ENCODE measurements at regions not wholly inside any gene's neighbourhood (a gene's known extent, or its start where the extent isn't known, plus 50 kb on each side); places are given as distances from the start of the nearest gene placed in this dataset.
"Not testable (repeated sequence)": the region's sequence is repeated elsewhere in the genome, so short reads cannot be mapped to it uniquely, and the experiment has no call there.

DNA sequence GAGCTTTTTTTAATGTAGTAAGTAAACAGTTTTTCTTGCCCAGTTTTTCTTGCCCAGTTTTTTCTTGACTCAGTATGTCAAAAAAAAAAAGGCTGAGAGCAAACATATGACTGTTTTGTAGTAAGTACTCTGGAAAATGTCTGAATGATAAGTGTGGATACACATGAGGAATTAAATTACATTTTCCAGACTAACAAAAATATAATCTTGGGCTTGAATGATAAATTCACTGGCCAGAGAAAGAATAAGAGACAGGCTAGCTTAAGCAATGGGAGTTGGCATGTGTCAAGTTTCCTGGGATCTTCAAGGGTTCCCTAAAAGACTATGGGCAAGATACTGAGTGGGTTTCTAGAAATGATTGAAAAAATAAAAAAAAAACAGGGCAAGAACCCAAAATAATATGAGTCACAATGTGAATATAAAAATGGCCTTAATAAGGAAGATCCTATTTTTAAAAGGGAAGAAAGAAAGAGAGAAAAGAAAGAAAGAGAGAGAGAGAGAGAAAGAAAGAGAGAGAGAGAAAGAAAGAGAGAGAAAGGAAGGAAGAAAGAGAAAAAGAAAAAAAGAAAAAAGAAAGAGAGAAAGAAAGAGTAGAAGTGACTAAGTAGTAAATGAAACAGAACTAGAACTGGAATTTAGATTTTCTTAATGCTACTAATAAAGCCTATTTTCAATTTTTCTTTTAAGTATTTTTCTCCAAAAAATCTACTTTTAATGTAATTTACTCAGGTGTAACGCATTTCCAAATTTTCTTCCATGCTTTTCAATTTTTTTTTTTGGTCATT lies 60.2 kb downstream of the TFPI2 start:
- no peak for DNase-seq

DNA sequence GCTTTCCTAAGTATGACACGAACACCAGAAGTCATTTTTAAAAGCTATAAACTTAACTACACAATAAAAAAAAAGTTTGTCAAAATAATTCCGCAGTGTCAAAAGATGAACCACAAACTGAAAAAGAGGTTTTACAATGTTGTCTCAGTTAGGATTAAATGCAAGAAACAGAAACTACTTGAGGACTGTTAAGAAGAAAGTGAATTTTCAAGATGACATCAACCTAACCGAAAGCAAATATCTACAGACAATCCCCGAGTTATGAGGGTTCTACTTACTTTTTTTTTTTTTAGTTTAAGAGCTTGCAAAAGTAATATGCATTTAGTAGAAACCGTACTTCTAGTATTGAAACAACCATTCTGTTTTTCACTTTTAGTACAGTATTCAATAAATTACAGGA lies 62.3 kb downstream of the TFPI2 start:
- DNase-seq, result no peak

DNA sequence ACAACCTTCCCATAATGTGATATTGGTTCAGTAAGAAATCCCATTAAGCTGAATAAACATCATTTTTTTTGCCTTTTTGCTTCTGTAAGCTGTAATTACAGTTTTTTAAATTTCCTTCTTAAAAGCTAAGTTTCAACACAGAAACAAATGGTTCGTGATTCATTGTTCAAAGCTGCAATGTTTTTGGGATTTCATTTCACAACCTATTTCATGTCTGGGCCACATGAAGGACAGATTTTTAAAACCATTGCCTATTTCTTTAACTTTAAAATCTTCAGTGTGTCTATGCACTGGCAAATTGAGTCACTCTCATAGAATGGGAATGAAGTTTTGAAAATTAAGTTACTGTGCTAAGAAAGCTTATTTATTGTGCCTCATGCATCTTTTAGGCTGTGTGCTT lies 66.9 kb downstream of the TFPI2 start:
- no peak for DNase-seq

DNA sequence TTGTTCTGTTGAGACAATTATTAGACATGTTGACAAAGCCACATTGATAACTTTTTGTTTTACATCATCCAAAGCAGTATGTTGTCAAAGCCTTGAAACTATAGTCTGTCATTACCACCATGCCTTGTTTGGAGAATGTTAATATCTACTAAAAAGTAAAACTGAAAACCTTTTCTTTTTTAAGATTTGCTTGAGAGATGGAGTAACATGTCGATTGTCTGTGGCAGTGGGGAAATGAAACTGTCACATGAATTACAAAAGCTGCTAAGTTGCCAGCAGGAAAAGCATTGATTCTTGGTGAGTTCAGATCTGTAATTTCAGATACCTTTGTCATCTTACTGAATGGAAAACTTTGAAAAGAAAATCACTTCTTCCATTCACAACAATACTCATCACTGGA lies 69.1 kb downstream of the TFPI2 start:
- DNase-seq, result no peak

DNA sequence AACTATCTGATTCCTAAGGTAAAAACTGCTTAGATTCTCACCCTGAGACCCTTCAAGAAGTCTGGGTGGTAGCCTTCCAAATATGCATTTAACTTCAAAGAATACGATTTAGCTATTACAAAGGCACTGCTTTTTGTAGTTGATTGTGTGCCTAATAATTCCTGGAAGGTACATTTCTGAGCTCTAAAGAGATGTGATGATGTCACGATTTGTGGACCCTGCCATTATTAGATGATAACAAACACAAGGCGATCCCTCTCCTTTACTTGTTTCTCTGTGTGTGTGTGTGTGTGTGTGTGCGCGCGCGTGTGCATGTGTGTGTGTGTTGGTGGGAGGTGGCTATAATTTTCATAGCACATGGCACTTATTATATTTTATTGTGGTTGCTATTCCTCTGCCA lies 70.9 kb downstream of the TFPI2 start:
- DNase-seq, result no peak

DNA sequence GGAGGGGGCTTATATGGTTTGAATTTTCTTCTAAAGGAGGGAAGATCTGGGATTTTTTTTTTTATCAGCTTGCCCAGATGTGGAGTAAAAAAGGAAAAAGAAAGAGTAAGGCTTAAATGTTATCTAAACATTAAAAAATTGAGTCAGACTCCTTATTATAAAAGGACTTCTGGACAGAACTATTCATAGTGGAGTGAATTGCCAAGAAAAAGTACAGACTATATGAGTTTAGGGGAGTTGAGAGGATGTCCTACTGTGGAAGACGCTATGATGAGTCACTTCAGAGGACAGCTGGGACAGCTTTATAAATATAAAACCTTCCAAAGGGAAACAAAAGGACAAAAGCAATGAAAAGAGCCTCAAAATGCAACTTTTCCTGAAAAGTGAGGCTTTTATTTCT lies 73.0 kb downstream of the TFPI2 start:
- DNase-seq, result no peak

DNA sequence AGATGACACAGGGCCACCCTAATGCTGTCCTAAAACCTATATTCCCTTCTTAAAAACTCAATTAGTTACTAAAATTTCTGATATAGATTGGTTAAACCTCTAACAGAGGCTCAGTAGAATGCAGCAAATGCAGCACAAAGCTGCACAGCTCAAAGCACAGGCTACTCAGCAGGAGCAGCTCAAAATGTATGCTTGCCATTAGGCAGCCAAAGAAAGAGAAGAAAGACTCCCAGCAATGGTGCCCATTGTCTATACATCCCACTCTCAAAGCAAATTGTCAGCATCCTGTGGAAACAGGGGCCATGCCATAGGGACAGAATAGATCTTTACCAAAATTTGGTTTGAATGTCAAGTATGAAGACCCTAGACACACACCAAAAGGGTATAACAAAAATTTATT lies 73.5 kb downstream of the TFPI2 start:
- DNase-seq, result no peak

DNA sequence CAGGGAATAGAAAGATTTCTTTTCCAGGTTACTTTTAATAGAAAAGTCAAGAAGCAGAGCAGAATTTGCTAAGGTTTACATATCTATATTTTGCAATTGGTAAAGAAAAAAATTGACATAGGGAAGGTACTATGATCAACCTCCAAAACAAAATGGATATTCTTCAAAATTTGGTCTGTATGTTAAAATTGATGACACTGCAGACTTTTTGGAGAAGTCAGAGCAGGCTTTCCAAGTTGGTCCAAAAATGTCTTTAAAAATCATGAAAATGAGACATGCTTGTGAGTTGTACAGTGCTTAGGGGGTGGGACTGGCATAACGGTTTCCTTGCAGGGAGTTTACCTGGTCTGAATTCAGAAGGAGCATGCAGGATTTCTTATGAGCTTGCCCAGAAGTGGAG lies 77.0 kb downstream of the TFPI2 start:
- no peak for DNase-seq

DNA sequence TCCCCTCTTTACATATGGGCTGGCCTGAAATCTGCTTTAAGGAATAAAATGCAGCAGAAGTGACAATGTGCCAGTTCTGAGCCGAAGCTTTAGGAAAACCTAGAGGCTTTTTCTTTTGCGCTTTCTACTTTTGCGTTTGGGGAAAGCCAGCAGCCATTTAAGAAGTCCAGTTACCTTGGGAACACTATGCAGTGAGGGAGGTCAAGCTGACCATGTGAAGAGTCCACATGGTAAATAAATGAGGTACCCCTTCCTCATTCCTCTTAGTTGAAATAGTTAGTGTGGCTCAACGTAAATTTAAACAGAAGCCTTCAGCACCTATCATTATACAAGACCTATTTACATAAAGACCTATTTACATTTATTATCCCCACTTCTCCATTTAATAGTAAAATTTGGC lies 78.5 kb downstream of the TFPI2 start:
- no peak for DNase-seq

DNA sequence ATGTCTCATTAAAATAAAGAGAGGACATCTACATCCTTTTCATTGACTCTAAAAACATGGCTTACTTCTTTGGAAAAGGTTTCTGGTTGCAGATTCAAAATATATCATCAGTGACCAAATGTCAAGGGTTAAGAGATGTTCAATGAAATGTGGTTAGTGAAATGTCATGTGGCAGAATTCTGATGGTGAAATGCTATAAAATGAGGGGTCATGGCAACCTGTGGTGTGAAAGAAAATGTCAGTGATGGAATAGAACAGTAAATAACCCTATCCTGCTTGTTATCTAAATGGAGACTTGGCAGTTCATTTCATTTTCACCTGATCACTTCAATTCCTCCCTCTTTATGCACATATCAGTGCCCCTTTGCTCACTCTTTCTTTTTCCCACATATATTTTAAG lies 79.4 kb downstream of the TFPI2 start:
- DNase-seq, result no peak

DNA sequence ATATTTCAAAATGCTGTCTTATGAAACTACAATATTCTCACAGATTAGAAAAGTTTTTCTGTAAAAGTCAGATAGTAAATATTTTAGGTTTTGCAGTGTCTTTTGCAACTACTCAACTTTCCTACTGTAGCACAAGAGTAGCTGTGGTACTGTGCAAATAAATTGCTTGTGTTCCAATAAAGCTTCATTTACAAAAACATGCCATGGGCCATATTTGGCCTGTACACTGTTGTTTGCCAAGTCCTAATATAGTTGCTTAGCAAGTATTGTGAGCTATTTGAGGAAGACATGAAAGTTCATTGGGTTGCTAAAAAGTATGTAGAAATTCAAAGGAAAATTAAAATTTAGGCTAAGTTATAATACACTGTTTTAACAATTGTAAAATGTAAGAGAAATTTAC lies 80.0 kb downstream of the TFPI2 start:
- no peak for DNase-seq

DNA sequence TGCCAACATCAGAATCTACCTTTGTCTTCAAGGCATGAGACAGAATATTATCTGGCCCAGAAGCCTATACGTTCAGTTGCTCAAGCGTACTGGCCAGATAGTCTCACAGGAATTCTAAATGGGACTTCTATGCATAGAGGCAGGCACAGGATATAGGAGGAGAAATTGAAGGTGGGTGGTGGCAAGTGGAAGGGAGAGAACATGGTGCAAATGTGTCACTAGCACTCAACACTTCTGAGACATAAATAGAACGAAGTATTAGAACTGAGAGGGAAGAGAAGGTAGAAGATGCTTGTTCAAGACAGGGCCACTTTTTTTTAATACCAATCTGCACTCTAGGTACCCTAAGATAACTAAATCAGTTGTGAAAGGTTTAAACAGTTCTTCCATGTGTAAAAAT lies 85.8 kb downstream of the TFPI2 start:
- no peak for DNase-seq

DNA sequence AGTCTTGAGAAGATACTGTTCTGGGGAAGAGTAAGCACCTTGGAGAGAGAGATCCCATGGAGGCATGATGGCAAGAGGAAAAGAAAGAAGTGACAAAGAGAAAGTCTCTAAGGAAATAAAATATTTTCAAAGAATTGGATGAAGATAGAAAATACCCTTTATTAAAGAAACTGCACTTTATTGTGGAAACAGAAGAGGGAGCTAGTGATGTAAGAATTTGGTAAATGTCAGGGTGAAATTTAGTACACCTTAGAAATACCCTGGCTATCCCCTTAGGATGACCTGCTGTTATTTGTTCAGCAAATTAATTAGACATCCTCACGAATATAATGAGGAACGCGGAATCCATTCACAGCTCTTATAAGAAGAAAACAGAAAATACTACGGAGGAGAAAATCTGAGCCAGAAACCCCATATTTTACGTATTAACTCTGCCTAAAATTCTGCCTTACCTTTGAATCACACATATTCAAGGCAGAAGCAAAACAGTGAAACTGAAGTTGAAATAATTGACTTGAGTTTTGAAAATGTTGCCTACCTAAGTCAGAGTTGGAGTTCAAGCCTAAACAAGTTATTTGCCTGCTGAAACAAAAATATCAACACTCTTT lies 90.7 kb downstream of the TFPI2 start:
- no peak for DNase-seq

DNA sequence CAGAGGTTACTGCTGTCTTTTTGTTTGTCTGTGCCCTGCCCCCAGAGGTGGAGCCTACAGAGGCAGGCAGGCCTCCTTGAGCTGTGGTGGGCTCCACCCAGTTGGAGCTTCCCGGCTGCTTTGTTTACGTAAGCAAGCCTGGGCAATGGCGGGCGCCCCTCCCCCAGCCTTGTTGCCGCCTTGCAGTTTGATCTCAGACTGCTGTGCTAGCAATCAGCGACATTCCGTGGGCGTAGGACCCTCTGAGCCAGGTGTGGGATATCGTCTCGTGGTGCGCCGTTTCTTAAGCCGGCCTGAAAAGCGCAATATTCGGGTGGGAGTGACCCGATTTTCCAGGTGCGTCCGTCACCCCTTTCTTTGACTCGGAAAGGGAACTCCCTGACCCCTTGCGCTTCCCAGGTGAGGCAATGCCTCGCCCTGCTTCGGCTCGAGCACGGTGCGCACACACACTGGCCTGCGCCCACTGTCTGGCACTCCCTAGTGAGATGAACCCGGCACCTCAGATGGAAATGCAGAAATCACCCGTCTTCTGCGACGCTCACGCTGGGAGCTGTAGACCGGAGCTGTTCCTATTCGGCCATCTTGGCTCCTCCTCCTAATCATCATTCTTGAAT lies 97.4 kb downstream of the TFPI2 start:
- not testable (repeated sequence) for DNase-seq

DNA sequence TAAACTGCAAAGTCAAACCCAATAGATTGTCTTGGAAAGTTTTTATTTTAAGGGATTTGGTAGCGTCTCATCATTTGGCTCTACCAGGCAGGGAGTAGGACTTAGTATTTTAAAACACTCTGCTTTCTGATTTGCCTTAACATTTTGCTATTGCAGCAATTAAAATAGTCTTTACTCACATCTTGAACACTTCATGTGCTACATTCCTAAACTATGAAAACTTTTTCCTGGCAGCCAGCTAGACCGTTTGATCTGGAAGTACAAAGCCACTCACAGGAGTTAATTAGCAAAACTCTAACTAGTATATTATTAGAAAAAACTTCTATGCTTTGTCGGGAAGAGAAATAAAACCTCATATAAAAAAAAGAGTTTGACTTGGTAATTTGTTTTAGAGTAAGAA lies 111.4 kb downstream of the TFPI2 start:
- no peak for DNase-seq

DNA sequence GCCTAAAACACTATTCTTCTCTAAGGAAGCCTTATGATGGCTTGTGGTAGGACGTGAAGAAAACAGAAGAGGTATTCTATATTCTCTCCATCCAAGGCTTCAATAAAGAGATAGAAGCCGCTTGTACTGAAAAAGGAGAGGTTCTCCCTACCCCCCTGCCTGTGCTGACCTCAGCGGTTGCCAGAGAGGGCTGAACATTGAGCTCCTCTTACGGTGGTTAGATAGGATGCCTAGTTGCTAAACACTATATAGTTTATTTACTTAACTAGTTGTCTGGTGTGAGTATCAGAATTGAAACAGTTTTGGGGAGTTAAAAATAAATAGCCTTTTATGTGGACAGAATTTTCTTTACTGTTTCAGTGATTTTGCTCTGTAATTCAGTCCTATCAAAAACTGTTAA lies 112.2 kb downstream of the TFPI2 start:
- DNase-seq, result no peak

DNA sequence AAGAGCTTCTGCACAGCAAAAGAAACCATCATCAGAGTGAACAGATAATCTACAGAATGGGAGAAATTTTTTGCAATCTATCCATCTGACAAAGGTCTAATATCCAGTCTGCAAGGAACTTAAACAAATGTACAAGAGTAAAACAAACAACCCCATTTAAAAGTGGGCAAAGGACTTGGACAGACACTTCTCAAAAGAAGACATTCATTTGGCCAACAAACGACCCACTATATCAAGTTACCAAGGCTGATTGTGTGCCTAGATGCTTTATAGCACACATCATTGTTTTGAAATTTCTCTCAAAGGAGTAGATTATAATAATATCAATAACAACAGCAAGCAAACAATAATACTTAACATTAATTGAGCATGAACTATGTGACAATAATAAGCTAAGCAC lies 117.1 kb downstream of the TFPI2 start:
- DNase-seq, result no peak

DNA sequence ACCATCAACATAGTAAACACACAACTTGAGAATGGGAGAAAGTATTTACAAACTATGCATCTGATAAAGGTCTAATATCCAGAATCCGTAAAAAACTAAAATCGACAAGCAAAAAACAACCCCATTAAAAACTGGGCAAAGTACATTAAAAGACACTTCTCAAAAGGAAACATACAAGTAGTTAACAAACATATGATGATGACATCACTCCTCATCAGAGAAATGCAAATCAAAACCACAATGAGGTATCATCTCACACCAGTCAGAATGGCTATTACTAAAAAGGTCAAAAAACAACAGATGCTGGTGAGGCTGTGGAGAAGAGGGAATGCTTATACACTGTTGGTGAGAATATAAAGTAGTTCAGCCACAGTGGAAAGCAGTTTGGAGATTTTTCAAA lies 125.1 kb downstream of the TFPI2 start:
- no peak for DNase-seq

DNA sequence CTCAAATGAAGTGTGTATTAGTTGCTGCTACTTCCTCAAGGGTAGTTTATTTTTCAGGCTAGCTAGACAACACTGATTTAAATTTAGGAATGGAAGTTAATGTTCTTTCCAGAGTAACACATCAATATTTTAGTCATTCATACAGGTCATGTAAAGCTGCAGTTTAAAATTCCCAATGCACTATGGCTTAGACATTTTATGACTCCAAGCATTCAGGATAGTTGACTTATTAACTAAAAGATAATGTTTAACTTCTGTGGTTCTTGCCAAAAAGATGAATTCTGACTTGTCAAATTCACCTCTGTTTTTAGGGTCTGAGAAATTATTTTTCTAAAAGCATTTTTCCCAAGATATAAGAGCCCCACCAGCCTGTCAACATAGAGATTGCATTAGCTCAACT lies 131.9 kb downstream of the TFPI2 start:
- no peak for DNase-seq

DNA sequence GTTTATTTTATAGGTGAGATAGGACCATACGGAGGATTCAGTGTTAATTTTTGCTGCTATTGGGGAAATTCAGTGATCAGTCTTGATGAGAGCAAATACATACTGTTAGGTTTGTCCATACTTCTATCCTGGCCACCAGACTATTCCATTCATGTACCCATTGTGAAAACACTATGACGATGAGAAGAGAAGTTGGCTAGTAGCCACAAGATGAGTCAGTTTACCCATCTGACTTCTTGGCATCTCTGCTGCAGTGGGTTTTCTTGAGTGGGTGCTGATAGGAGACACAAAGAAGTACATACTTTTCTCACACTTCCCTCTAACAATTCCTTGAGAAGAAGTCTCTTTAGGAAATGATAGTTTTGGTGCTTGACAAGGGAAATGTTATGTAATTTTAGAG lies 133.1 kb downstream of the TFPI2 start:
- DNase-seq, result no peak

DNA sequence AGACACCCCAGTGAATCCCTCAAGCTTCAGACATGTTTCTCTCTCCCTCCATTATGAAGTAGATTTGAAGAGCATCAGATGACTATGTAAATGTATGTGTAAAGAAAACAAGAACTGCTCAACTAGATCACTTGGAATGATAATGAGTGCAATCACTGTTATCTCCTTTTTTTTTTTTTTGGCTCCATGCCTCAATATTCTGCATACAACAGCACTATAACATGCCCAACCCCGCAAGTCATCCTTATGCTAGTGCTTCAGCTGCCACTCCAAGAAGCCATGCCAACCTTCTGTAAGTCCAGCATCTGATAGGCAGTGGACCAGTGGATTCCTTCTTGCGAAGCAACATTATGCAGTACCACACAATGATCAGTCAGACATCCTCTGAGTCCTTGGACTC lies 133.7 kb downstream of the TFPI2 start:
- DNase-seq, result no peak

DNA sequence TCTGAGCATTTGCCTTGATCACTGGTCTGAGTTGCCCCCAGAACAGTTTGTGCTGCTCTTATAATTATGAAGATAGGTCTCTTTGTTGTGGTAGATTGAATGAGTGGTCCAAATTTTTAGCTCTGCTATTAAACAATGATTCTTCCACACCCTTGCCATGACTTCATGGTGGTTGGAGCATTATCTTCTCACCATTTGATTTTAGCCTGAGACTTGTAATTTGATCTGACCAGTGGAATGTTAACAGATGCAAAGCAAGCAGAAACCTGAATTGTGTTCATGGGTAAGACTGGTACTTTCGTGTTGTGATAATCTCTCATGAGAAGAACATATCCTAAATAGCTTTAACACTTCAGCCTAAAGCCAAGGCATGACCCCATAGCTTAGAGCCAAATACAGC lies 139.1 kb downstream of the TFPI2 start:
- DNase-seq, result no peak

DNA sequence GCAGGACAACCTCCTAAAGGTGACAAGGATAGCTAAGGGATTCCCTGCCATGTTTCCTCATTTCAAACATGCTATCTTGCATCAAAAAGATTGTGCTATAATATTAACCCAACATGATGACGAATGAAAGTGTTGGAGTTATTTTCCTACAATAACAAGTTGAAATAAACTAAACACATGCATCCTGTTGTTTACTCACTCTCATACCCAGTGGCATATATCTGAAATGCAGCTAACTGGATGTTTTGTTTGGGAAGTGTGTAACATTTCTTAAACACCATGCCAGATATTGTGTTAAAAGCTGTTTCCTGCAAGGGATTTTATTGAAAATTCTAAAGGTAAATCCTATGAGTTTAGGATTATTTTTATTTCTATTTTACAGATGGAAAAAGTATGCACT lies 139.6 kb downstream of the TFPI2 start:
- no peak for DNase-seq

DNA sequence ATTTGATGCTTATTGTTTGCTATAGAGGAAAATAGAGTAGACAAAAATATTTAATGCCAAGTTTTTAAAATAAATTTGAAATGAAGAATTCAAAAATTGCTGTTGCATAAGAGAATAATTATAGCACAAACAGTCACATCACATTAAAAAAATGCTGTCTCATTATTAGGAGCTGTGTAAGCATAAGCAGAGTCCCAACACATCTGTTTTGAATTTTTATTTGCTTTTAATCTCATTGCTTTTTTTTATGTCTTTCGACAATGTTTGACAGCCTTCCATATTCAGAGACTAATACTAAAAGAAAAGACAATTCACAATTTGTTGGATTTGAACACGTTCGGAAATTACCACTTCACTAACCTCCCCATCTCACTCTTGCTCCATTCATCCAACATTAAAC lies 143.5 kb downstream of the TFPI2 start:
- DNase-seq, result no peak

DNA sequence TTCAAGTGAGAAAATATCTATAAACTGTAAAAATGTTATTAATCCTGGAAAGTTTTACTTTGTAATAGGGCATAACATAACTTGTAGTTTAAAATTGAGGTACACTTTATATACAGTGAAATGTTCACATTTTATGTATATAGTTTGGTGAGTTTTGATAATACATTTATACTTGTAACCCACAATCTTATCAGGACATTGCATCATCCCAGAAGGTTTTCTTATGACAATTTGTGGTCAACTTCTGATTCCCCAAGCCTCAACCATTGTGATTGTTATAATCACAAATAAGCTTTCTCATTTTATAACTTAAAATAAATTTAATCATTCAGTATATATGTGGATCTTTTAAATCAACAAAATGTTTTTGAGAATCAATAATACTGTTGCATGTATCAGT lies 151.1 kb downstream of the TFPI2 start:
- no peak for DNase-seq
